HG03045 (cell line): ENCODE measurements at regions not wholly inside any gene's neighbourhood (a gene's known extent, or its start where the extent isn't known, plus 50 kb on each side); places are given as distances from the start of the nearest gene placed in this dataset.
"Not testable (repeated sequence)": the region's sequence is repeated elsewhere in the genome, so short reads cannot be mapped to it uniquely, and the experiment has no call there.

Source experiments
- ATAC-seq: cut with Tn5 transposase; IDR thresholded peaks from one replicate; pipeline ENCODE4 v1.9.1; 2021; ENCODE audit warnings: mild to moderate bottlenecking, moderate library complexity; ENCODE audit not compliant: unreplicated experiment

GRCh38 chr6:71681234-71681867, 205.0 kb upstream of the RIMS1 start:
- no peak for ATAC-seq

GRCh38 chr6:71686021-71686677, 200.2 kb upstream of the RIMS1 start:
- not testable (repeated sequence) for ATAC-seq

- no peak for ATAC-seq
These were observed 187.6 kb upstream of the RIMS1 start for GRCh38 chr6:71698702-71699101.

GRCh38 chr6:71706523-71706922, 179.8 kb upstream of the RIMS1 start:
- ATAC-seq: no peak

GRCh38 chr6:71707059-71707458, 179.3 kb upstream of the RIMS1 start:
- no peak for ATAC-seq

- no peak for ATAC-seq
These were observed 165.6 kb upstream of the RIMS1 start for GRCh38 chr6:71720705-71721104.

GRCh38 chr6:71721642-71722041, 164.7 kb upstream of the RIMS1 start:
- no peak for ATAC-seq

GRCh38 chr6:71722736-71723135, 163.6 kb upstream of the RIMS1 start:
- ATAC-seq: no peak

- ATAC-seq: no peak
These were observed 161.8 kb upstream of the RIMS1 start for GRCh38 chr6:71724456-71725125.

GRCh38 chr6:71725126-71725470, 161.3 kb upstream of the RIMS1 start:
- no peak for ATAC-seq

GRCh38 chr6:71726121-71726520, 160.2 kb upstream of the RIMS1 start:
- ATAC-seq: no peak

GRCh38 chr6:71727632-71728294, 158.6 kb upstream of the RIMS1 start:
- no peak for ATAC-seq

- no peak for ATAC-seq
These were observed 156.1 kb upstream of the RIMS1 start for GRCh38 chr6:71730284-71730683.

GRCh38 chr6:71733970-71734899, 152.1 kb upstream of the RIMS1 start:
- ATAC-seq: no peak

GRCh38 chr6:71737953-71738352, 148.4 kb upstream of the RIMS1 start:
- no peak for ATAC-seq

GRCh38 chr6:71745525-71745924, 140.8 kb upstream of the RIMS1 start:
- ATAC-seq: no peak

GRCh38 chr6:71766146-71766760, 120.1 kb upstream of the RIMS1 start:
- no peak for ATAC-seq

GRCh38 chr6:71766796-71767195, 119.6 kb upstream of the RIMS1 start:
- ATAC-seq: no peak

GRCh38 chr6:71768356-71768755, 118.0 kb upstream of the RIMS1 start:
- no peak for ATAC-seq

GRCh38 chr6:71808865-71809264, 77.5 kb upstream of the RIMS1 start:
- no peak for ATAC-seq
